Nephron (organoid): ENCODE measurements at regions not wholly inside any gene's neighbourhood (a gene's known extent, or its start where the extent isn't known, plus 50 kb on each side); places are given as distances from the start of the nearest gene placed in this dataset.

Source experiments
- H3K27ac Mint-ChIP-seq, 3 experiments: 2 replicates each; pipeline ENCODE4 v1.8.0; 2020; ENCODE audit warnings: mixed read lengths in 3 of 3, mild to moderate bottlenecking in 2 of 3, moderate library complexity in 1 of 3
- H3K27me3 Mint-ChIP-seq: 2 replicates; pipeline ENCODE4 v1.8.0; 2021; ENCODE audit warnings: low read depth, mild to moderate bottlenecking, moderate library complexity, mixed read lengths
- H3K36me3 Mint-ChIP-seq: 2 replicates; pipeline ENCODE4 v1.8.0; 2020; ENCODE audit warnings: low read depth, mixed read lengths
- H3K4me1 Mint-ChIP-seq: 2 replicates; pipeline ENCODE4 v1.8.0; 2020; ENCODE audit warnings: mixed read lengths
- H3K4me3 Mint-ChIP-seq, 3 experiments: 2 replicates each; pipeline ENCODE4 v1.8.0; 2020; ENCODE audit warnings: mild to moderate bottlenecking in 3 of 3, mixed read lengths in 3 of 3, moderate library complexity in 2 of 3
- H3K9me3 Mint-ChIP-seq: 2 replicates; pipeline ENCODE4 v1.8.0; 2020; ENCODE audit warnings: mixed read lengths
- TF ChIP-seq, protein P1 (sequence below), 3 experiments: fragments of 200-600 bp; sonication (generic); IDR thresholded peaks; one replicate each; pipeline ENCODE4 v1.5.0; 2021; ENCODE audit warnings: antibody characterized with exemption in 3 of 3; ENCODE audit not compliant: unreplicated experiment in 3 of 3

DNA sequence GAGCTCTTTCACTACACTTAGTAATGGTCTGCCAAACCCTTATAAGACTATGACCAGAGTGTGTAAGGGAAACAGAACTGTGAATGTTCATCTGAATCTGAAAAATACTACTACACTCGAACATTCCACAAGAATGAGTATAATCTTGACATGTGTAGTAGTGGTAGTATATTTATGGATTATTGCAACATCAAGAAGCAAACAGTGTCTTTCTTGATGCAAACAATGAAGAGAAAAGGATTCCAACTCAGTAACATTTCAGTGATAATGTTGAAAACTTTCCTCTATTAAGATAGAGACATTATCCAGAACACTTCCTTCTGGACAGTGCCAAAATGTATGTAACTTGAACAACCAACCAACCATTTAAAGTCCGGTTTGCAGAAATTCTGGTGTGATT is 394.7 kb upstream of the CPEB2 start:
- Mint-ChIP-seq H3K4me3 (no peak overlapping the region), H3K36me3 (no peaks in the 10 kb centered on the region), H3K4me1 (no peaks in the 10 kb centered on the region), H3K9me3 (no peaks in the 10 kb centered on the region), H3K27me3 (no peaks in the 10 kb centered on the region), H3K27ac (no peak overlapping the region)
- TF ChIP-seq, protein P1, sequence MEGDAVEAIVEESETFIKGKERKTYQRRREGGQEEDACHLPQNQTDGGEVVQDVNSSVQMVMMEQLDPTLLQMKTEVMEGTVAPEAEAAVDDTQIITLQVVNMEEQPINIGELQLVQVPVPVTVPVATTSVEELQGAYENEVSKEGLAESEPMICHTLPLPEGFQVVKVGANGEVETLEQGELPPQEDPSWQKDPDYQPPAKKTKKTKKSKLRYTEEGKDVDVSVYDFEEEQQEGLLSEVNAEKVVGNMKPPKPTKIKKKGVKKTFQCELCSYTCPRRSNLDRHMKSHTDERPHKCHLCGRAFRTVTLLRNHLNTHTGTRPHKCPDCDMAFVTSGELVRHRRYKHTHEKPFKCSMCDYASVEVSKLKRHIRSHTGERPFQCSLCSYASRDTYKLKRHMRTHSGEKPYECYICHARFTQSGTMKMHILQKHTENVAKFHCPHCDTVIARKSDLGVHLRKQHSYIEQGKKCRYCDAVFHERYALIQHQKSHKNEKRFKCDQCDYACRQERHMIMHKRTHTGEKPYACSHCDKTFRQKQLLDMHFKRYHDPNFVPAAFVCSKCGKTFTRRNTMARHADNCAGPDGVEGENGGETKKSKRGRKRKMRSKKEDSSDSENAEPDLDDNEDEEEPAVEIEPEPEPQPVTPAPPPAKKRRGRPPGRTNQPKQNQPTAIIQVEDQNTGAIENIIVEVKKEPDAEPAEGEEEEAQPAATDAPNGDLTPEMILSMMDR (IDR thresholded peaks at IDR 0.05; ENCODE audit: unreplicated experiment in 3 of 3), result no peak

DNA sequence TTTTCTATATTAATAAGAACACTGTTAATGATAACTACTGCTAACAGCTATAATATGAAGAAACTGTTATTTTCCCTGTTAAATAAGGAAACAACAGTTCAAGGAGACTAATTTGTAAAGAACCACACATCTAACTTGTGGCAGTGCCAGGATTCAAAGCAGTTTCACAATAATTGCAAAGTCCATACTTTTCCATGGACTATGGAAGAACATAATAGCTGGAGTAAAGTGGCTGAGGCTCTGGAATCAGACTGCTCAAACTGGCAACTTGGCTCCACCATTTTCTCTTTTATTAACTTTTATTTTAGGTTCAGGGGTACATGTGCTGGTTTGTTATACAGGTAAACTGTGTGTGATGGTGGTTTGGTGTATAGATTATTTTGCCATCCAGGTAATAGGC is 393.7 kb upstream of the CPEB2 start:
- TF ChIP-seq, protein P1 (IDR thresholded peaks at IDR 0.05; ENCODE audit: unreplicated experiment in 3 of 3), result no peak
- Mint-ChIP-seq H3K27me3 (peaks cover 2% of the 10 kb centered on the region), H3K4me3 (no peak overlapping the region), H3K4me1 (no peaks in the 10 kb centered on the region), H3K27ac (no peak overlapping the region), H3K9me3 (no peaks in the 10 kb centered on the region), H3K36me3 (no peaks in the 10 kb centered on the region)

DNA sequence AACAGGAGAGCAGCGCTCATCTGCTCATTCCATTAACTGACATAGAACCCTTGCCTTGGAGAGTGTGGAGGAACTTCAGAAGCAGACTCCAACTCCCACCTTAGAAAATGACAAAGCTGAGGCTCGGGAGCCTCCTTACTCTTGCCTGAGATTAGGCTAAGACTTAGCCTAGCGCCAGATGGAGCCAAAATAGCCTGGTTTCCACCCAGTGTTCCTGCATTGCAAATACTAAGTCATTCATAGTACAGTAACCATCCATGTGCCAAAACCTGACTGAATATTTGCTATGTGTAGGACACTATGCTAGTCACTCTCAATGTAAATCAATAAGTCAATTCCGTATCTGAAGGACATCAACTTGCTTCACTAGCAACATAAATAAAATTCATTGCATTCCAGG is 387.4 kb upstream of the CPEB2 start:
- peaks cover 3% of the 10 kb centered on the region for H3K27me3 Mint-ChIP-seq
- H3K4me3 Mint-ChIP-seq, result no peak overlapping the region
- H3K4me1 Mint-ChIP-seq, result no peaks in the 10 kb centered on the region
- H3K27ac Mint-ChIP-seq, result no peak overlapping the region
- no peaks in the 10 kb centered on the region for H3K9me3 Mint-ChIP-seq
- TF ChIP-seq, protein P1 (IDR thresholded peaks at IDR 0.05; ENCODE audit: unreplicated experiment in 3 of 3), result no peak
- H3K36me3 Mint-ChIP-seq, result no peaks in the 10 kb centered on the region

DNA sequence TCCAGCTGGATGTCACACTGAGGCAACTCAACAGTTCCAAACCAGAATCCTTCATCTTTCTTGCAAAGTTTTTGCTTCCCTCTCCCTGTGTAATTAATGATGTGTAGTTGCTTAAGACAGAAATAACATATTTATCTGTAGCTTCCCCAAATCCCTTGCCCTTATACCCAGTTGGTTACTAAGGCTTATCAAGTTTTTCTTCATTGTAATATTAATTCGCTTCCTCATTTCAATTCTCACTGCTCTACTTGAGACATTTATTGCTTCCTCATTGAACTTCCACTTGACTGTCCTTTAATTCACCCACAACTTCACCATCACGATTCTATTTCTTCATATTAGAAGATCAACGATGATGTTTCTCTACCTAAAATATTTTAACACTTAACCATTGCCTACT is 386.6 kb upstream of the CPEB2 start:
- Mint-ChIP-seq H3K9me3 (no peaks in the 10 kb centered on the region), H3K4me3 (no peak overlapping the region), H3K27ac (no peak overlapping the region), H3K4me1 (no peaks in the 10 kb centered on the region), H3K27me3 (peaks cover 3% of the 10 kb centered on the region), H3K36me3 (no peaks in the 10 kb centered on the region)
- TF ChIP-seq, protein P1 (IDR thresholded peaks at IDR 0.05; ENCODE audit: unreplicated experiment in 3 of 3), result no peak

DNA sequence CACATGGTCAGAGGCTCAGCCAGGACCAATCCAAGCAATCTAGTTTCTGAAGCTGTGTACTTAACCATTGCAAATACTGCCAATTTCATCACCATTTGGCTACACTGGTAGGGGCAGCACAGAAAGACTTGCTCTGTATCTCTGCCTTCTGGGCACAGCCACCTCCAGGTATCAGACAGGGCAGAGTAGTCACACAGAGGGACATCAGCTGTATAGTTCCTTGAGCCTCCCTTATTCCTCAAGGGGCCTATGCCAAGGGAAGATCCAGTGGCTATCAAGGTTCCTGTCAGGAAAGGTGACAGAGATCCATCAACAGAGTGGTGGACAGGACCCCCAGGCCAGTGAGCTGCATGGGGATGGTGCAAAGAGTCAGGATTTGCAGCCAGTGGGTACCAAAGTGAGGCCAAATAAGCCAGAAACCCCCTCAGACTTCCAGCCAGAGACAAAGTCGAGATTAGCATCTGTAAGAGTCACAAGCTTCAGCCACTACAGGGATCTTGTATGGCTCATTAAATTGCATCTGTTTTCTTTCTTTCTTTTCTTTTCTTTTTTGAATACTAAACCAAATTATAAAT is 381.6 kb upstream of the CPEB2 start:
- H3K9me3 Mint-ChIP-seq, result no peaks in the 10 kb centered on the region
- no peaks in the 10 kb centered on the region for H3K27me3 Mint-ChIP-seq
- TF ChIP-seq, protein P1 (IDR thresholded peaks at IDR 0.05; ENCODE audit: unreplicated experiment in 3 of 3), result no peak
- H3K36me3 Mint-ChIP-seq, result no peaks in the 10 kb centered on the region
- H3K4me3 Mint-ChIP-seq, result no peak overlapping the region
- no peak overlapping the region for H3K27ac Mint-ChIP-seq
- no peaks in the 10 kb centered on the region for H3K4me1 Mint-ChIP-seq

DNA sequence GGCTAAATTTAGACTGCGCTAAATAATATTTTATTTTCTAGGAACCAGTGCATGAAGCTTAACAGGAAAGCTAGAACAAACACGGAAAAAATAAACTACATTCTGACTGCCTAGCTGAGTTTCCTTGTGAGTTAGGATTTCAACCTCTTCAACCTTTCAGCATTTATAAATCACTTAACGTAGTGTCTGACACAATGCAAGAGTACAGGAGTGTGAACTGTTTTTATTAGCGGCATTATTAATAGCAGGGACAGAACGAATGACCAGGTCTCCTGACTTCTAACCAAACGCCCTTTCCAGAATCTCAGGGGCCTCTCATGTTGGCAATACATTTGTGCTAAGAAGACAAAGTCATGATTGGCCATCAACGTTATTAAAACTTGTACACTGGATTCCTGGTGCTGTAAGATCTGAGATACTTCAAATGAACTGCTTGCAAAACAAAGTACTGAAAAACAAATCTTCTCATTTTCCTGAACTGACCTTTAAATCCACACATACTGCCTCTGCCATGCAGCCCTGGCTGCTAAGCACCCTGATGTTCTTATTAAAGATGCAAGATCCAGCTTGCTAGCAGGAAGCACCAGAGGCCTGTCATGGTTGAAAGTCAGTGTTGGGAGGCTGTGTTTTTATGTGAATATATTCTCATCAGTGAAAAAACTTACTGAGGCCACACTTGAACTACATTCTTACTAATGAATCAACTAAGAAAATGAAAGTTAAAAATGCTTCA is 380.4 kb upstream of the CPEB2 start:
- Mint-ChIP-seq H3K27me3 (no peaks in the 10 kb centered on the region), H3K36me3 (no peaks in the 10 kb centered on the region)

More for the DNA sequence above, 380.4 kb upstream of the CPEB2 start:
- H3K9me3 Mint-ChIP-seq, result no peaks in the 10 kb centered on the region
- no peak overlapping the region for H3K27ac Mint-ChIP-seq
- TF ChIP-seq, protein P1 (IDR thresholded peaks at IDR 0.05; ENCODE audit: unreplicated experiment in 3 of 3), result no peak
- no peak overlapping the region for H3K4me3 Mint-ChIP-seq
- H3K4me1 Mint-ChIP-seq, result no peaks in the 10 kb centered on the region
